Left lung (tissue), 4 donors: ENCODE measurements at regions not wholly inside any gene's neighbourhood (a gene's known extent, or its start where the extent isn't known, plus 50 kb on each side); places are given as distances from the start of the nearest gene placed in this dataset.

Experiments
- ATAC-seq: fragments of 200-7000 bp; cut with Tn5 transposase; one replicate; pipeline ENCODE4 v1.9.1; 2020; ENCODE audit warnings: moderate library complexity
- DNase-seq, 4 donors: peaks; one replicate each; pipeline ENCODE4 v3.0.0-alpha.2; 2013 to 2020
- H3K27ac ChIP-seq, 2 donors: fragments of 200-600 bp; sonication (generic) in 1 of 2; one replicate each; pipeline versions ENCODE4 v1.5.0 to v1.8.0; 2020 to 2021
- H3K27me3 ChIP-seq, 2 donors: fragments of 200-600 bp; sonication (generic) in 1 of 2; one replicate each; pipeline versions ENCODE4 v1.5.0 to v1.8.0; 2020 to 2021
- H3K36me3 ChIP-seq, 2 donors: fragments of 200-600 bp; sonication (generic) in 1 of 2; one replicate each; pipeline versions ENCODE4 v1.5.0 to v1.8.0; 2020 to 2021
- H3K4me1 ChIP-seq, 2 donors: fragments of 200-600 bp; one replicate each; pipeline ENCODE4 v1.8.0; 2021
- H3K4me3 ChIP-seq, 2 donors: fragments of 200-600 bp; sonication (generic) in 1 of 2; one replicate each; pipeline versions ENCODE4 v1.5.0 to v1.8.0; 2020 to 2021; ENCODE audit warnings: mild to moderate bottlenecking in 1 of 2
- H3K9me3 ChIP-seq, 2 donors: fragments of 200-600 bp; sonication (generic) in 1 of 2; one replicate each; pipeline versions ENCODE4 v1.5.0 to v1.8.0; 2020 to 2021
- intact Hi-C, 2 donors: fragments of 100-400 bp; cut with DNase I; formaldehyde crosslinking; loops; one replicate each; pipeline versions ENCODE4 v1.11.2 to v1.14.2; 2022
- TF ChIP-seq, protein P1 (sequence below), 2 donors: fragments of 200-600 bp; sonication (generic) in 1 of 2; IDR thresholded peaks; one replicate each; pipeline versions ENCODE4 v1.5.0 to v1.8.0; 2021; ENCODE audit warnings: antibody characterized with exemption in 2 of 2
- donor health status: DM: no; HTN: yes; CAD: no.
- donor health status: DM: no; HTN: no; CAD: no.

DNA sequence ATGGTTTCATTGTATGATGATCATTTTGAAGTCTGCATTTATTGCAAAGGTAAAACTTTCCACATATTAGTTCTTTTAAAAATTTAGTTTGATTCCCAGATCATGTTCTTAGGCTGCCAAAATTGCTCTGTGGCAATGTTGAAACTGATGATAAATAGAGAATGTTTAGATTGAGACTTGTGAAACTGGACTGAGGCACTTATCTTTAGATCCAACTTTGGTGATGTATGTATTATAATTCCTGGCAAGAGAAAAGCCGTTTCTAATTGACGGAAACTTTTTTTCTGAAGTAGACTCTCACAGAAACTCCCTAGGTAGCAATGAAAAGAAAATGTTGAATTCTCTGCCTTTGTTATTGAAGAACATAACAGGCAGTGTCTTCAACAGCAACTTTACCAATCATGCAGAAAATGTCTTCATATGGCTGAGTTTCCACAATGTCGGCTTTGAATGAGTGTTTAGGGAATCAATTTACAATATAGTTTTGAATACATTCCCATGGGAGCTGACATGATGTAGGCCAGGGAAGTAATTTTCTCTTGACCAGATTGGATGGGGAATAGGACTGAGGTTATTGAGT lies 456.2 kb downstream of the CD109 start:
- ATAC-seq (no peak), DNase-seq (no peak)
- H3K4me3 ChIP-seq = no peak overlapping the region
- no peak overlapping the region for H3K27ac ChIP-seq
- intact Hi-C loops = no loop called here
- H3K36me3 ChIP-seq = no peaks in the 10 kb centered on the region
- TF ChIP-seq, protein P1, sequence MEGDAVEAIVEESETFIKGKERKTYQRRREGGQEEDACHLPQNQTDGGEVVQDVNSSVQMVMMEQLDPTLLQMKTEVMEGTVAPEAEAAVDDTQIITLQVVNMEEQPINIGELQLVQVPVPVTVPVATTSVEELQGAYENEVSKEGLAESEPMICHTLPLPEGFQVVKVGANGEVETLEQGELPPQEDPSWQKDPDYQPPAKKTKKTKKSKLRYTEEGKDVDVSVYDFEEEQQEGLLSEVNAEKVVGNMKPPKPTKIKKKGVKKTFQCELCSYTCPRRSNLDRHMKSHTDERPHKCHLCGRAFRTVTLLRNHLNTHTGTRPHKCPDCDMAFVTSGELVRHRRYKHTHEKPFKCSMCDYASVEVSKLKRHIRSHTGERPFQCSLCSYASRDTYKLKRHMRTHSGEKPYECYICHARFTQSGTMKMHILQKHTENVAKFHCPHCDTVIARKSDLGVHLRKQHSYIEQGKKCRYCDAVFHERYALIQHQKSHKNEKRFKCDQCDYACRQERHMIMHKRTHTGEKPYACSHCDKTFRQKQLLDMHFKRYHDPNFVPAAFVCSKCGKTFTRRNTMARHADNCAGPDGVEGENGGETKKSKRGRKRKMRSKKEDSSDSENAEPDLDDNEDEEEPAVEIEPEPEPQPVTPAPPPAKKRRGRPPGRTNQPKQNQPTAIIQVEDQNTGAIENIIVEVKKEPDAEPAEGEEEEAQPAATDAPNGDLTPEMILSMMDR (IDR thresholded peaks at IDR 0.05) = no peak
- no peaks in the 10 kb centered on the region for H3K27me3 ChIP-seq
- H3K9me3 ChIP-seq = no peaks in the 10 kb centered on the region
- no peaks in the 10 kb centered on the region for H3K4me1 ChIP-seq

DNA sequence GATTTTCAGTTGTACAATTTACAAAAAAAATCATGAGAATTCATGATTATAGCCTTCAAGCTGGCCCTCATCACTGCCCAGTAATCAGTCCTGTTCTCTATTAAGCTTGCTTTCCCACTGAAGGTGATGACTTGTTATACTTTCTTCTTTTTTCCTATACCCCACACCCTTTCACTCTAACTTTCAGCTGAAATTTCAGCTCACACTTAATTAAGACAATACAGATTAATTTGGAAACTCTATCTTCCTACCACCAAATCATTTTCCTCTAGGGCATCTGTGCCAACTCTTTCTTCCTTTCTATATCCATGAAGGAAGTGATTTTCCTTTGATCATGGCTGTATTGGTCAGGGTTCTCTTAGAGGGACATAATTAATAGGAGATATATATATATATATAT lies 449.9 kb downstream of the CD109 start:
- TF ChIP-seq, protein P1 (IDR thresholded peaks at IDR 0.05) = no peak
- H3K4me3 ChIP-seq = no peak overlapping the region
- H3K36me3 ChIP-seq = no peaks in the 10 kb centered on the region
- intact Hi-C loops = no loop called here
- DNase-seq = no peak
- ATAC-seq = no peak
- H3K27me3 ChIP-seq = no peaks in the 10 kb centered on the region
- H3K4me1 ChIP-seq = no peaks in the 10 kb centered on the region
- no peaks in the 10 kb centered on the region for H3K9me3 ChIP-seq
- no peak overlapping the region for H3K27ac ChIP-seq

DNA sequence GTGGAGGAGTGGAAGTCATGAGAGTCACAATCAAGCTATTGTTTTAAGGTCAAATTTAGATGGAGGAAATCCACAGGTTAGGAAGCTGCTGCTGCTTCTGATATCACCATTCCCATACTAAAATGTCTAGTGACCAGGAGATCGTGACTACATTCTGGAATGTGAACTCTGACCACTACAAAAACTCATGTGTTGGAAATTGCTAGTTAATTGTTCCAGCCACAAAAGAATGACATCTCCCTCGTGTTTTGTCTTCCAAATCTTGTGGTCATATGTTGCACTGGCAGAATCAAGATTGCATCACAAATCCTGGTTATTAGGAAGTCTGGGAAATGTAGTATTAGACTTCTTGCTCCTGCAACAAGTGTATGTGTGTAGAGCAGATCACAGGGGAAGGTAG lies 441.9 kb downstream of the CD109 start:
- no peaks in the 10 kb centered on the region for H3K9me3 ChIP-seq
- ATAC-seq (no peak), DNase-seq (no peak)
- intact Hi-C loops = no loop called here
- H3K4me3 ChIP-seq = no peak overlapping the region
- no peaks in the 10 kb centered on the region for H3K27me3 ChIP-seq
- TF ChIP-seq, protein P1 (IDR thresholded peaks at IDR 0.05) = no peak
- H3K36me3 ChIP-seq = no peaks in the 10 kb centered on the region
- no peak overlapping the region for H3K27ac ChIP-seq
- H3K4me1 ChIP-seq = no peaks in the 10 kb centered on the region

DNA sequence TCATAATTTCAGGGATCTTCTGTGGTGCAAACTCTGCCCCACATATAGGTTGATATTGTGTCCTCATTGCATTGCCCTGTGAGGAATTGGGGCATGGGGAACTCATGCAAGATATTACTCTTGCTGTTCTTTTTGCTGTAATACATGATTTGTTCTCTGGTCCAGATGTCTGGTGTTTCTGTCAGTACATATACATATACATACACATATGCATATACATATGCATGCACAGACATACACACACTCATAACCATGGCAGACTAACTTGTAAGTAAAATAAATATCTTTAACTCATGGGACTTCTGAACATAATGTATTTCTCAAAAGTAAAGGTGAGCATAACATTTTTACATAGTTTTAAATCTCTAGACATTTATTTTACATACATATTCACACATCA lies 438.3 kb downstream of the CD109 start:
- Histone ChIP-seq H3K27me3 (no peaks in the 10 kb centered on the region), H3K4me3 (no peak overlapping the region), H3K4me1 (no peaks in the 10 kb centered on the region), H3K27ac (no peak overlapping the region), H3K9me3 (no peaks in the 10 kb centered on the region), H3K36me3 (no peaks in the 10 kb centered on the region)
- TF ChIP-seq, protein P1 (IDR thresholded peaks at IDR 0.05) = no peak
- ATAC-seq = no peak
- no peak for DNase-seq
- intact Hi-C loops = no loop called here

DNA sequence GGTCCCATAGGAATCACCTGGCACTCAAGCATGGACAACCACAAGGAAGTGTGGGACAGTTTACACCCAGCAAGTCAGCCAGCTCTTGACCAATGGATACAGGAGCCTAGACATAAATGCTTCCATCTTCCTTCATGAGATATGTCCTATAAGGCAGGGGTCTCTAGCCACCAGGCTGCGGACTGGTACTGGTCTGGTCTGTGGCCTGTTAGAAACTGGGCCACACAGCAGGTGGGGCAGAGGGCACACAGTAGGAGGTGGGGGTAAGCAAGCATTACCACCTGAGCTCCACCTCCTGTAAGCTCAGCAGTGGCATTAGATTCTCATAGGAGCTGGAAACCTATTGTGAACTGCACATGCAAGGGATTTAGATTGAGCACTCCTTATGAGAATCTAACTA lies 437.1 kb downstream of the CD109 start:
- DNase-seq (peak in 1 of 4 donors; percentile 37), ATAC-seq (no peak)
- no peaks in the 10 kb centered on the region for H3K4me1 ChIP-seq
- H3K27me3 ChIP-seq = no peaks in the 10 kb centered on the region
- H3K9me3 ChIP-seq = no peaks in the 10 kb centered on the region
- no peaks in the 10 kb centered on the region for H3K36me3 ChIP-seq
- H3K27ac ChIP-seq = no peak overlapping the region
- intact Hi-C loops = no loop called here
- TF ChIP-seq, protein P1 (IDR thresholded peaks at IDR 0.05) = no peak
- H3K4me3 ChIP-seq = no peak overlapping the region
